Erythroblast (primary cell): ENCODE measurements at regions not wholly inside any gene's neighbourhood (a gene's known extent, or its start where the extent isn't known, plus 50 kb on each side); places are given as distances from the start of the nearest gene placed in this dataset.

Experiments
- GATA1 ChIP-seq: IDR thresholded peaks from 2 replicates; pipeline ENCODE4 v1.6.1; 2011; ENCODE audit warnings: low read depth, mild to moderate bottlenecking, control low read depth, low read length, moderate library complexity
- POLR2A ChIP-seq: IDR thresholded peaks from 2 replicates; pipeline ENCODE4 v1.6.1; 2011; ENCODE audit warnings: mild to moderate bottlenecking, low read length

DNA sequence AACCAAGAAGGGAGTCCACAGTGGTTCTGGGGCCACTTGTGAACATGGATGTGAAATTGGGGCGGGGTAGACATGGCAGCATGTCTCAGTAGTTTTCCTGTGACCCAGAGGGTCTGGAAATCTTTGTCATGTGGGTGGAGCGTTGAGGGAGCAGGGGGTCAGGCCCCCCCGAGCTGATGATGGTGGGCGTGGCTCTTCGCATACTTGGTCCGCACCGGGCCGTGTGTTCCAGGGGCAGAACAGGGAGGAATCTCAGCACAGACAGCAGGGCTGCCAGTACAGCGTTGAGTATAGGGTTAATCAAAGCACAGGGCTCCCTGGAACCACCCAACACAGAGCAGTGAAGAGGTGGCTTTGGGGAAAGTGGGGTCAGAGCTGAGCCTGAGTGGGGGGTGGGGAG is 267.5 kb downstream of the SEC14L1 start:
- no peak for TF ChIP-seq POLR2A
- TF ChIP-seq GATA1: no peak
